C1 segment of cervical spinal cord (tissue), 14 donors: ENCODE measurements at regions not wholly inside any gene's neighbourhood (a gene's known extent, or its start where the extent isn't known, plus 50 kb on each side); places are given as distances from the start of the nearest gene placed in this dataset.
"Not testable (repeated sequence)": the region's sequence is repeated elsewhere in the genome, so short reads cannot be mapped to it uniquely, and the experiment has no call there.

Experiments
- DNase-seq, 14 donors: peaks; one replicate each; lab custom pipeline; 2025; lab: John Stamatoyannopoulos, UW

DNA sequence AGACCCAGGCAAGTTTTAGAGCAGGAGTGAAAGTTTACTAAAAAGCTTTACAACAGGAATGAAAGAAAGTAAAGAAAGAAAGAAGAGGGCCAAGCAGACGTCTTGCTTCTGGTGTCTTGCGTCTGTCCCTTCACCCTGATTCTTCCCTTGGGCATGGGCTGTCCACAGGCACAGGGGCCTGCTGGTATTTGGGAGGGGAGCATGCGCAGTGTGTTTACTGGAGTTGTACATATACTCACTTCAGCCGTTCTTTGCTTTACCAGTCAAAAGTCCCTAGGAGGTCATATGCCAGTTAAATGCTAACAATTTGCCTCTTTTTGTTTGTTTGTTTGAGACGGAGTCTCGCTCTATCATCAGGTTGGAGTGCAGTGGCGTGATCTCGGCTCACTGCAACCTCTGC lies 875.9 kb downstream of the REEP3 start:
- no peak for DNase-seq

DNA sequence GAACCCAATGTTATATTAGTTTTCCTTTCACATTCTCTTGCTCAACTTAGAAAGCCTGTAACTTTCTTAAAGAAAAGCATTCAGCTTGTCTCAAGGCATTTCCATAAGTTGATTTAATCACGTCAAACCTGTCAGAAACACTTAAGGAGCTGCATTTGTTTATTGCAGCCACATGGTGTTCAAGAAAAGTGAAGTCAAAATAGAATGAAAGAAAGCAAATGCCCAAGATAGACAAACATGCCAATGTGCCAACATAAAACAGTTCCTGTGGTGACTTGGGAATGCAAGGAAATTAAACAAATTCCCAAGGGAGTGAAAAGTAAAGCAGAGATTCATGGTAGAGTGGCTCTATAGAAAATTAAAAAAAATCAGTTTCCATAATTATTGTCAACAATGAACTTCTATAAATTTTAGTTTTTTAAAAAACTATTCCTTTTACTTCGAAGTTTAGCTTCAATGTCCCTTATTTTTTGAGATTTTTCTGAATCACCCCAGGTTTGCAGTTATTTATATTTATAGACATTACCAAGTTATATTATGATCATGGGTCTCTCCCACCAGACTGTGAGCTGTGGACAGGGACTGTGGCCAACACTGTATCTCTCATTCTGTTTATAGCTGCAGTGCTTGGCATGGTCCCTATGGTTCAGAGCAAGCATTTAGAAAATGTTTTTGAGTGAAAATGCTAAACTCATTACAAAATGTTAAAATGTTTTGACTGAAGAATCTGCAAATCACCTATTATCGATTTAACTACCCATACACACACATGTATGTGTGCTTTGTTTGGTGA lies 887.4 kb downstream of the REEP3 start:
- DNase-seq: no peak

DNA sequence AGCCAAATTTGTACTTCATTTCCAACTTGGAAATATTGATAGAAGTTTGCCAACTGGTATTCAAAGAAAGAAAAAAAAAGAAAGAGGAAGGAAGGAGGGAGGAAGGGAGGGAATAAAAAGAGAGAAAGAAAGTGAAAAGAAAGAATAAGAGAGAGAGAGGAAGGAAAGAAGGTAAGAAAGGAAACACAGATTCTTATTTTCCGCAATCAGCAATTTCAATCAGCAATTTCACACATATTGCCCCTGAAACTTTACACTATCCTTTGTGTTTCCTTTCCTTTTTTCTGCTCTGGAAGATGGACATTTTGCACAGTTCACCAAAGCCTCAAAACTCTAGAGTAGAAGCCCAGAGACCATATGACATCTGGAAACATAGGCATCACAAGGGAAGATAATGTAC lies 888.1 kb downstream of the REEP3 start:
- DNase-seq: no peak

DNA sequence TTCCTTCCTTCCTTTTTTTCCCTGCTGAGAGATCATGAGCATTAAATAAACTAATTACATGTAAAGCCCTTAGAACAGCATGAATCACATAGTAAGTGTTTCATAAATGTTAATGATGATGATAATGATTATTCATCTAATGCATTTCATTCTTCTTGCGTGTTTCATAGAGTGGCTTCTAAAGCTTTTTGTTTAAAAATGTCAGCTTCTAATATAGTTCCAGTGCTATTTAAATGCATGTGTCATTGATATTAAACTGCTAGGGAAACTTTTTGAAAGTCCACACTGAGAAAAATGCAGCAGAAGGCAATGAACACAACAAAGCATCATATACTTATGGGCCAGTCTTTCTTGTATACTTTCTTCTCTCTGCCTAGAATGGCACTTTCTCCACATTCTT lies 894.8 kb downstream of the REEP3 start:
- DNase-seq: no peak

DNA sequence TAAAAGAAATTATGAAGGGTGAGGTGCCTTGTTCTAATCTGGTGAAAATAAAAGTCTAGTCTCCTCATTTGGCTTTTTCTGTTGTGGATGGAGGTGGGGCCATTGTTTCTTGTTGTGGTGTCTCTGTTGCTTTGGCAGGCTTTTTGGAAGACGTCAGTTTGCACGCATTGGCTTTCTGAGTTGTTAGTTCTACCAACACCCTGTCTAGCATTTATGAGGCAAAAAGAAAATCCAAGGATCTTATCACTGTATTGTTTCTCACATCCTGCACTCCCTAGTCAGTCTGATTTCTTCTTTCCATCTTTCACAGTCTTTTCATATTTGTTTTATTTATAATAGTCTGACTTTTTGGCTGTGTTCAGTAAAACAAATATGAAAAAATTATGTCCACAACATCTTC lies 898.3 kb downstream of the REEP3 start:
- no peak for DNase-seq

DNA sequence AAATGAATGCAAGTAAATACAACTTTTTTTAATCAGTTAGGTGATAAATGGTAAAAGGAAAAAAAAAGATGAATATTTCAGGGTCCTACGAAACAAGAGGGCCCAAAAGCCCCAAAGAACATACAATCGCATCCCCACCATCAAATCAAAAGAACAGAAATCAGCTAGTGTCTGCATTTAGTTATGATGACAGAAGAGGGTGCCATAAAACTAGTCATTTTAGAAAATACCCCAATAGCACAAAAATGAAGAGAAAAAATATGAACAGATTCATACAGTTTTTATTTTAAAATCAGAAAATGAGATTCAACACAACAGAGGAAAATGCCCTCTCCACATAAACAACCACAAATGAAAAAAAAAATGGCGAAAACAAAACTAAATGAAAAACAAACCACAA lies 905.5 kb downstream of the REEP3 start:
- DNase-seq: no peak

DNA sequence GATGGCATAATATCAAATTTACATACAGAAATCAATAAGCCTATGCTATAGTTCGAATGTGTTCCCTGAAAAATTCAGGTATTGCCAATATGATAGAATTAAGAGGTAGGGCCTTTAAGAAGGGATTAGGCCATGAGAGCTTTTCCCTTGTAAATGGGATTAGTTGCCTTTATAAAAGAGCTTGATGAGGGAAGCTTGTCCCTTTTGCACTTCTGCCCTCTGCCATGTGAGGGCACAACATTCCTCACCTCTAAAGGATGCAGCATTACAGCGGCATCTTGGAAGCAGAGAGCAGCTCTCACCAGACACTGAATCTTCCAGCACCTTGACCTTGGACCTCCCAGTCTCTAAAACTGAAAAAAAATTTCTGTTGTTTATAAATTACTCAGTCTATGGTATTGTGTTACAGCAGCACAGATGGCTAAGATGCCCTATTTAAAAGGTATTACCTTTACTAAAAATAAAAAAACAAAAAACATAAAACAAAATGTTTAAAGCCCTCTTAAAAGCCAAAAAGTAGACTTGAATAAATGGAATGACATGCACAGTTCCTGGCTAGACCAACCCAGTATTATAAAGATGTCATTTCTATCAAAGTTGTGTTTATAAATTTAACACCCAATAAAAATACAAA lies 909.6 kb downstream of the REEP3 start:
- DNase-seq: peak in 8 of 14 donors; percentile 1 to 37 (median 5)

DNA sequence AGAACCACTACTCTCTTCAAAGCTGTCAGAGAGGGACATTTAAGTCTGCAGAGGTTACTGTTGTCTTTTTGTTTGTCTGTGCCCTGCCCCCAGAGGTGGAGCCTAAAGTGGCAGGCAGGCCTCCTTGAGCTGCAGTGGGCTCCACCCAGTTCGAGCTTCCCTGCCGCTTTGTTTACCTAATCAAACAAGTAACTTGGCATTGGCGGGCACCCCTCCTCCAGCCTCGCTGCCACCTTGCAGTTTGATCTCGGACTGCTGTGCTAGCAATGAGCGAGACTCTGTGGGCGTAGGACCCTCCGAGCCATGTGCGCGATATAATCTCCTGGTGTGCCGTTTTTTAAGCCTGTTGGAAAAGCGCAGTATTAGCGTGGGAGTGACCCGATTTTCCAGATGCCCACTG lies 920.7 kb downstream of the REEP3 start:
- DNase-seq: not testable (repeated sequence)

DNA sequence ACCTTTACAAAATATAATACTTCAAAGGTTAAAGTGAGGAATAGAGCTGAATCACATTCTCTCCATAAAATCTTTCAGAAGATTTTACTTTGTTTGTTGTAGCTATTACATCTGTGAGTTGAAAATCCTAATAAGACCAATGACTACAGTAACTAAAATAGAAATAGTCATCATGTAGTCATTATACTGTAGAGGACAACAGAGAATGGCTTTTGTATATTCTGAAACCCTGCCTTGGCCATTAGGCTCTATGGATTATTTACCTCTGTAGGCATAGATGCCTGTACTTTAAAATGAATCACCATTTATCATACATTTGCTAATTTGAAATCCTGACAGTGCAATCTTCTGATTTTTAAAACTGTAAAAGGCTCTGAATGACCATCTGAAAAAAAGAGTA lies 923.0 kb downstream of the REEP3 start:
- DNase-seq: no peak

DNA sequence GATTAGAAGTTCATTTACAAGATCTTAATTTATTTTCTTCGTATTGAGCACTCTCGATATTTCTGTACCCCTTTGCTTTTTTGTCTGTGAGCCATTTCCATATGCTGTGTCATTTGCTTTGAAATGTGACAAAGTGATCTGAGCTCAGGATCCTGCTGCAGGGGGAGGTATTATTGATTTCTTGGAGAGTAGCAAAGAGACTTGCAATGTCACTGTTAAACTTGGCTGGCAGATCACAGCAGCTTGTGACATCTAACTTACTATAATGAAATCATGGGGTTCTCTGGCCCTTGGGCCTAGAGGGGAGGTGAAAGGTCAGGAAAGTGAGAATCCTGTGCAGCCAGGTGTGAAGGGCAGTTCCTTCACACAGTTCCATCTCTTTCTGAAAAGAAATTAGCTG lies 923.4 kb downstream of the REEP3 start:
- DNase-seq: no peak

DNA sequence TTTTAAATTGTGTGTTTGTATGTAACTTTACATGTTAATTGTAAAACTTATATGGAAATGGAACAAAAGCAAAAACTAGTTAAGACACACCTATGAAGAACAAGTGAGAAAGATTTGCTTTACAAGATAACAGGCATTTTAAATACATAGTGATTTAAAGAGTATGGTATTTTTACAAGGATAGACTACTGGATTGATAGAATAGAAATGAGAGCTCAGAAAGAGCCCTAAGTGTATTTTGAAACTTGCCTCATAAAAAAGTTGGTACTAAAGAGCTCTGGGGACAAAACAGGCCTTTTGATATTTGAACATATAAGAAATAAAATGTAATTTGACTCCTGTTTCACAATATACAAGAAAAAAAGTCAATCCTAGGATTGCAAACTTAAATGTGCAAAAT lies 928.4 kb downstream of the REEP3 start:
- no peak for DNase-seq

DNA sequence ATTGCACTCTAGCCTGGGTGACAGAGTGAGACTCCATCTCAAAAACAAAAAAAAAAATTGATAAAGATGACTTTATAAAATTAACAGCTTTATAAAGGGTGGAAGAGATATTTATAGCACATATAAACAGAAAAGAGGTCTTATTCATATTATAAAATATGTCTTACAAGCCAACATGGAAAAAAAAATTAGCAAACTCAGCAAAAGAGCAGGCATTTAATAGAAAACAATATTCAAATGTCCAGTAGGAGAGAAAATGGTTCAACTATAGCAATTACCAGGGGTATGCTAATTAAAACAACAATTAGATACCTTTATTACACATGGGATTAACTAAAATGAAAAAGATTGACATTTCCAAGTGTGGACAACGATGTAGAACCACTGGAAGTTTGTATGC lies 929.1 kb downstream of the REEP3 start:
- DNase-seq: no peak

DNA sequence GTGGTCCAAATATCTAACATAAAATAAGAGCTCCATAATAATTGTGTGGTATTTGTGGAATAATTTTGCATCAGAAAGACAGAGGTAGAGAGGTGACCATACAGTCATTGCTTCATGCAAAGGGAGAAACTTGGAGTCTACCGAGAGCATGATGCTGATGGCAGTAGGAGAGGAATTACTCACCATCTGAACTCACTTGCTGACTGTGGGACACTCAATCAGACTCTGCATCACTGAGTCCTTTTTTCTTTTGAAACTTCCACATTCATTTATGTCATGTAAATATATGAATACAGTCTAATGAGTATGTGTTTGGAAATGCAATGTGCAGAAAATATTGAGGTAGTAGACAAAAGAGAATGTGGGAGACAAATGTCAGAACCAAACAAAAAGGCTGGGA lies 933.8 kb downstream of the REEP3 start:
- no peak for DNase-seq

DNA sequence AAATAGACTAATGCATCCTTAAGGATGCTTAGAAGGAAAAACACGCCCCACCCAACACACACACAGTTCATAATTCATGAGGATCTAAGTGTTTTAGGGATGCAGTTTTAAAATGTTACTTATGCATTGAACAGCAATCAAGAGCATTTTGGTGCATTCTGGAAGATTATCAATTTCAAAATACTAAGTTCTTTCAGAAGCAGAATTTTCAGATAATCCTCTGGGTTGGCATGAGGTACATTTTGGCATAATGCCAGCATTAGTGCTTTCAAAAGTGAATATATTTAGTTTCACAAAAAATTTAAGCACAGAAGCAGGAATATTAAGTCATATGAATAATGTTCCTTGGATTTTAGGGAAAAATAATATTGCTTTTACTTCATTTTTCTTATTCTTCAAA lies 937.1 kb downstream of the REEP3 start:
- DNase-seq: no peak

DNA sequence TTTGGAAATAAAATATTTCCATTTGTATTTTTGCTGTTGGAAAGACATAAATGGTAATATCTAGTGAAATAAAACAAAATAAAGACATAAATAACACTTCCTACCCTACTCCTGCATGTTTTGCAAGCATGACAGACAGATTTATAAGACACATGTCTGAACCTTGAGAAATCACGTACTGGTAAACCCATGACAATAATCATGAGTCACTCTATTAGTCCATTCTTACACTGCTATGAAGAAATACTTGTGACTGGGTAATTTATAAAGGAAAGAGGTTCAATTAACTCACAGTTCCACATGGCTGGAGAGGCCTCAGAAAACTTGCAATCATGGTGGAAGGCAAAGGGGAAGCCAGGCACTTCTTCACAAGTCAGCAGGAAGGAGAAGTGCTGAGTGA lies 942.2 kb downstream of the REEP3 start:
- no peak for DNase-seq

DNA sequence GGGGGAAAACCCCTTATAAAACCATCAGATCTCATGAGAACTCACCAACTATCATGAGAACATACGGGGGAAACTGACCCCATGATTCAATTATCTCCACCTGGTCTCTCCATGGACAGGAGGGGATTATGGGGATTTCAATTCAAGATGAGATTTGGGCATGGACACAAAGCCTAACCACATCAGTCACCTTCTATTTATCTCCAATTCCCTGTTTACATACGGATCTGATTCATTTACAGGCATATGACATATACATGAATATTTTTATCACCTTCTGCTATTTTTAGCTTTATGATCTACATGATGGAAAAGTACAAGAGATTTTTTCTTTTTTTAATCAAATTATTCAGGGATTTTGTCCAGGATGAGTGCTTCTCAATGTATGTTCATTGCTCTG lies 944.5 kb downstream of the REEP3 start:
- DNase-seq: no peak

DNA sequence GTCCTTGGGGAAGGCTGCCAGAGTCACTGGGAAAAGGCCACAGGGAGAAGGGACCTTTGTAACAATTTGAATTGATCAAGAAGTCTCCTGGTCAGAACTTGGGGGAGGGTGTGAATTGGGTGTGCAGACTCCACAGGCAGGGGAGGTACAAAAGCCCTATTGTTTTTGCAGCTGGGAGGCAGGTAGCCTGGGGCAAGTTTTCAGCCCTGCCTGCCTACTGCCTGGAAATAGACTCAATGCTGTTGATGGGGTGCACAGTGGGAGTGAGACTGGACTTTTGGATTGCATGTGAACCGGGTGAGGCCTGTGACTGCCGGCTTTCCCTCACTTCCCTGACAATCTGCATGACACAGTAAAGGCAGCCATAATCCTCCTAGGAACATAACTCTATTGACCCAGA lies 947.0 kb downstream of the REEP3 start:
- no peak for DNase-seq

DNA sequence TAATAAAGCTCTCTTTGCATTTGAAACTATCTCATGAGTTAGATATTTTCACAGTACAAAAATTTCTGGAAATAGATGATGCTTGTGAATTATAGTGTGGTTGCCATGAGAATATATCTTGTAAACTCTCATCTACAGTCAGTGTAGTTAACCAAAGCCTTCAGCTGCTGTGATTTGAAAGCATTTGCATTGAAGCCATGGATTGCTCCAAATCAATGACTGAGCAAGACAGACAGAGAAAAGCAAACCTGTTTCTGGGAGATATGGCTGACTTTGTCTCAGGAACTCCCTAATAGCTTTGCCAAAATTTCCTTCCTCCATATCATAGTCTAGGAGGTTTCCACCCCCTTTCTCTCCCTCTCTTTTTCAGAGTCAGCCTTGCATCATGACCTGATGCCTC lies 955.3 kb downstream of the REEP3 start:
- DNase-seq: no peak

DNA sequence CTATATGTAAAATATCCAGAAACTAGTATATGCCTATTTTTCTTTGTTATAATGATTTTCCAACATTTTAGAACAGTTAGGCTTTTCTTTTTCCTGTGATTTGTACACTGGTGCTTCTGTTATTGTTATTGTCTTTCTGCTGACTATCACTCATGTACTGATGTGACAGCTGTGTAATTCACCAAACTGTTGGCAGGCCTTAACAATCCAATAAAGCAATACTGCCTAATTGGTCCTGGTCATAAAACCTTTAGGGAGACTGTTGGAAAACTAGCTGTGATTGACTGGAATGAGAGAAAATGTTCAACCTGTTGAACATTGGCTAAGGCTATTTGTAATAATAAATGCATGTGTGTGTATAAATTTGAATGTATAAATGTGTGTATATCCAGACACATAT lies 956.6 kb downstream of the REEP3 start:
- no peak for DNase-seq

DNA sequence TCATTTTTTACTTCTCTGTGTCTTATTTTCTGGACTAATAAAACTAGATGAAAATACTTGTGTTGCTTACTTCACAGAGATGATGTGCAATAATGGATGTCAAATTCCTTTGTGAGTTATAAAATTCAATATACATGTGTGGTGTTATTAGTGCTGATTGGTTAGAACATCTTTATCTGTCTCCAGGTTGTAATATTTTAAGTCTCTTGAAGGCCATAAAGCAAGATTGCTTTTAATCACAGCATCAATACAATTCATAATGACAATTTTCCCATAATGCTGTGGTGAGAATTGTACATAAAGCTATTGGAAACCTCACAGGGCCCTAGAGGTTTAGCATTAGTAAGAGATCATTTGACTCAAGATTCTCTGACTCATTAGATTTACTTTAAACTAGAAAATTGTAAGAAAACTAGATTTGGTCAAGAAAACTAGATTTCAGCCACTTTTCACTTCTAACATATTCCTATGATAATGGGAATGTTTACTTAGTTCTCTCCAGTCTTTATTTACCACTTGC lies 963.7 kb downstream of the REEP3 start:
- DNase-seq: no peak

DNA sequence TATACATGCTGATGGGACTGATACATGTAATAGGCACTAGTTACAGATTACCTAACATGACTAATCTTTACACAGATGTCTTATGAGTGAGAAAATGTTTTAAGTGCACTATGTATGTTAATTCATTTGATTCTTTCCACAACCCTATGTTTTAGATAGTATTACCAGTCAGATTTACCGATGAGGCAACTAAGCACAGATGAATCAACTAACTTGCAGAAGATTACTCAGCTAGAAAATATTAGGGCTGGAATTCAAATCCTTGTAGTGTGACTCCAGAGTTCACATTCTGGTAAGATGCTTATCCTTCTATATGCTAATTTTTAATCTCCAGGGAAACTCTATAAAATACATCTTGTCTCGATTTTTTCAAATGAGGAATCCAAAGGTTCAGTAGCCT lies 964.9 kb downstream of the REEP3 start:
- DNase-seq: no peak

DNA sequence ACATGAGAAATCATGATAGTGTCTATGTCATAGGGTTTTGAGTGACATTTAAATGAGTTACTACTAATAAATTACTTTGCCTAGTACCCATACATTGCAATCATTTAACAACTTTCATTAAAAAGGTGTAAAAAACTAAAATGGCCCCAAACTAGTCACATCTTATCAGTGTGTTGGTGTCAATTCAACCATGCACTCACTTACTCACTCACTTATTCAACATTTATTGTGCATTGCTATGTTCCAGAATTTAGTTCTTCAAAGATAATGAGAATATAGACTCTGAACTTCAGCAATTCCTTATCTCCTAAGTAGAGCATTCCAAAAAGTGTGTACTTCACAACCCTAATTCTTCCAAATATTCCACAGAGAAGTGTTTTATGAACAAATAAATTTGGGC lies 965.7 kb downstream of the REEP3 start:
- DNase-seq: no peak

DNA sequence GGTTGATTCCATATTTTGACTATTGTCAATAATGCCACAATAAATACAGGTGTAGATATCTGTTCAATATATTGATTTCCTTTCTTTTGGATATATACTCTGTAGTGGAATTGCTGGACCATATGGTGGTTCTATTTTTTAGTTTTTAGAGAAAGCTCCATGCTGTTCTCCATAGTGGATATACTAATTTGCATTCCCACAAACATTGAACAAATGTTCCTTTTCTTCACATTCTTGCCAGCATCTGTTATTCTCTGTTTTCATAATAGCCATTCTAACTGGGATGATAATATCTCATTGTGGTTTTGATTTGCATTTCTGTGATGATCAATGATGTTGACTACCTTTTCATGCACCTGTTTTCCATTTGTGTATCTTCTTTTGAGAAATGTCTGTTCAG lies 973.7 kb downstream of the REEP3 start:
- DNase-seq: no peak
